PFSK-1 (cell line): ENCODE measurements at regions not wholly inside any gene's neighbourhood (a gene's known extent, or its start where the extent isn't known, plus 50 kb on each side); places are given as distances from the start of the nearest gene placed in this dataset.

Experiments used
- POLR2AphosphoS5 ChIP-seq: IDR thresholded peaks from 2 replicates; pipeline ENCODE4 v1.6.1; 2012; ENCODE audit warnings: low read depth, mild to moderate bottlenecking, control low read depth, low read length, moderate library complexity
- SIN3A ChIP-seq: IDR thresholded peaks from 2 replicates; pipeline ENCODE4 v1.6.1; 2012; ENCODE audit warnings: mild to moderate bottlenecking, low read length, moderate library complexity, borderline replicate concordance; ENCODE audit not compliant: insufficient read depth
- TAF1 ChIP-seq: IDR thresholded peaks from 2 replicates; pipeline ENCODE4 v1.6.1; 2012; ENCODE audit warnings: low read length, control low read depth, borderline replicate concordance; ENCODE audit not compliant: insufficient read depth
- TF ChIP-seq, protein P1 (sequence below), 2 experiments: IDR thresholded peaks; 2 replicates each; pipeline versions ENCODE4 v1.6.1 to v1.8.0; 2011 to 2012; ENCODE audit warnings: low read depth in 2 of 2, low read length in 2 of 2, control low read depth in 1 of 2, inconsistent platforms in 1 of 2, mild to moderate bottlenecking in 1 of 2, moderate library complexity in 1 of 2; ENCODE audit not compliant: insufficient read depth in 1 of 2

DNA sequence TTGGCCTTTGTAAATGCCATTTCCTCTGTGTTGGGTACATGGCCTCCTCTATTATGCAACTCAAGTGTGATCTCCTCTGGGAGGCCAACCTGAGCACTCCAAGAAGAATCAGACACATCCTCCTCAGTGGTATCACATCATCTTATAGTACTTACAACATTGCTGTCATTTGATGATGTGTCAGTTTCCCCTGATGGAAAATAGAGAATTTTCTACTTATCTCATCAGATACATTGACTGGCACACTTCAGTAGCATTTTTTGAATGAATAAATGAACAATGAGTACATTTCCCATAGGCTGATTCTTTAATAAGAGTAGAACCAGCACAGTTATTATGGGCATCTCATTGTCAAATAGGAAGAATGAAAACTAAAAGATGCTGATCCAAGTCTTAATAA is 86.6 kb upstream of the NXPH2 start:
- TF ChIP-seq TAF1 (no peak), POLR2AphosphoS5 (no peak), SIN3A (no peak)
- TF ChIP-seq, protein P1, sequence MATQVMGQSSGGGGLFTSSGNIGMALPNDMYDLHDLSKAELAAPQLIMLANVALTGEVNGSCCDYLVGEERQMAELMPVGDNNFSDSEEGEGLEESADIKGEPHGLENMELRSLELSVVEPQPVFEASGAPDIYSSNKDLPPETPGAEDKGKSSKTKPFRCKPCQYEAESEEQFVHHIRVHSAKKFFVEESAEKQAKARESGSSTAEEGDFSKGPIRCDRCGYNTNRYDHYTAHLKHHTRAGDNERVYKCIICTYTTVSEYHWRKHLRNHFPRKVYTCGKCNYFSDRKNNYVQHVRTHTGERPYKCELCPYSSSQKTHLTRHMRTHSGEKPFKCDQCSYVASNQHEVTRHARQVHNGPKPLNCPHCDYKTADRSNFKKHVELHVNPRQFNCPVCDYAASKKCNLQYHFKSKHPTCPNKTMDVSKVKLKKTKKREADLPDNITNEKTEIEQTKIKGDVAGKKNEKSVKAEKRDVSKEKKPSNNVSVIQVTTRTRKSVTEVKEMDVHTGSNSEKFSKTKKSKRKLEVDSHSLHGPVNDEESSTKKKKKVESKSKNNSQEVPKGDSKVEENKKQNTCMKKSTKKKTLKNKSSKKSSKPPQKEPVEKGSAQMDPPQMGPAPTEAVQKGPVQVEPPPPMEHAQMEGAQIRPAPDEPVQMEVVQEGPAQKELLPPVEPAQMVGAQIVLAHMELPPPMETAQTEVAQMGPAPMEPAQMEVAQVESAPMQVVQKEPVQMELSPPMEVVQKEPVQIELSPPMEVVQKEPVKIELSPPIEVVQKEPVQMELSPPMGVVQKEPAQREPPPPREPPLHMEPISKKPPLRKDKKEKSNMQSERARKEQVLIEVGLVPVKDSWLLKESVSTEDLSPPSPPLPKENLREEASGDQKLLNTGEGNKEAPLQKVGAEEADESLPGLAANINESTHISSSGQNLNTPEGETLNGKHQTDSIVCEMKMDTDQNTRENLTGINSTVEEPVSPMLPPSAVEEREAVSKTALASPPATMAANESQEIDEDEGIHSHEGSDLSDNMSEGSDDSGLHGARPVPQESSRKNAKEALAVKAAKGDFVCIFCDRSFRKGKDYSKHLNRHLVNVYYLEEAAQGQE (IDR thresholded peaks at IDR 0.05; ENCODE audit: insufficient read depth in 1 of 2, low read depth in 2 of 2, low read length in 2 of 2): no peak
